ENCODE measurements at regions not wholly inside any gene's neighbourhood (a gene's known extent, or its start where the extent isn't known, plus 50 kb on each side); places are given as distances from the start of the nearest gene placed in this dataset.

GRCh38 chr15:95687686-95688085, 642.8 kb upstream of the NR2F2 start:
- TF ChIP-seq POLR2A (IDR thresholded peaks at IDR 0.05) (no peak), CTCF (IDR thresholded peaks at IDR 0.05) (no peak)
- H3K4me1 ChIP-seq = no peaks in the 10 kb centered on the region
- intact Hi-C loops (cut with DNase I) = no loop called here
- no peak overlapping the region for H3K4me3 ChIP-seq
- H3K27ac ChIP-seq = no peak overlapping the region
- ATAC-seq (no peak), DNase-seq (no peak)
- no peaks in the 10 kb centered on the region for H3K36me3 ChIP-seq (replicated peaks in 1 of 2; ENCODE audit: insufficient read depth in 1 of 2, low read depth in 2 of 2)
- no peaks in the 10 kb centered on the region for H3K27me3 ChIP-seq
- no peaks in the 10 kb centered on the region for H3K9me3 ChIP-seq
- WGBS, 2 donors = 68 to 80% methylated on average over 2 of the region's 2 CpGs

DNA sequence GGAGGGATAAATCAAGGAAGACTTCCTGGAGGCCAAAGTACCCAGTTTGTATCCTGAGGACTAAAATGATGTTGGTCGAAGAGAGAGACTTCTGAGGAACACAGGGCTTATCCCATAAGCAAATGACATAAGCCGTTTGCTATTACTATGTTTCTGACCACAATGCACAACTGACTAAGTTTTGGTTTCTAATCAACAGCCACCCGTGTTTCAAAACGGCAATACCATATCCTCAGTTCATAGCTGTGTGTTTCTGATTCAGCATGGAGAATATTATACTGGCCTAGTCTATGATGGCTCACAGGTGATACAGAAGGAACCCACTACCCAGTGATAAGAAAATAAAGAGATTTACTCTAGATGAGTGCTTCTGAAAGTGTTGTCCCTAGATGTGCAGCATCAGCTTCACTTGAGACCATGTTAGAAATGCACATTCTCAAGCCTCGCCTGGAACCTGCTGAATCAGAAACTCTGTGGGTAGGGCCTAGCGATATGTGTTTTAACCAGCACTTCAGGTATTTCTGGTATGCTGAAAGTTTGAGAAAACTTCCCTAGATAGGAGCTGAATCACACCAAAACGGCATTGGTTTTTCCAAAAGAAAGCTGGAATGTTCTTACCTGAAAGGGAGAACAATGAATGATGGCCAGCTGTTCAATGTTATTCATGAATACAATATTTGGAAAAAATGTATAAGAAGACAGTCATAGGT, 639.7 kb upstream of the NR2F2 start:
- Histone ChIP-seq H3K9me3 (peaks cover 0 to 6% (median 0%) of the 10 kb centered on the region in 3 donors), H3K27ac (no peak overlapping the region), H3K36me3 (replicated peaks in 1 of 2; ENCODE audit: insufficient read depth in 1 of 2, low read depth in 2 of 2) (no peaks in the 10 kb centered on the region), H3K4me3 (no peak overlapping the region), H3K4me1 (no peaks in the 10 kb centered on the region), H3K27me3 (no peaks in the 10 kb centered on the region)
- no peak for TF ChIP-seq POLR2A (IDR thresholded peaks at IDR 0.05)
- TF ChIP-seq CTCF (IDR thresholded peaks at IDR 0.05) = no peak
- DNase-seq (no peak), ATAC-seq (no peak)
- intact Hi-C loops (cut with DNase I) = no loop called here
- WGBS, 2 donors = 53 to 59% methylated on average over 7 of the region's 7 CpGs

DNA sequence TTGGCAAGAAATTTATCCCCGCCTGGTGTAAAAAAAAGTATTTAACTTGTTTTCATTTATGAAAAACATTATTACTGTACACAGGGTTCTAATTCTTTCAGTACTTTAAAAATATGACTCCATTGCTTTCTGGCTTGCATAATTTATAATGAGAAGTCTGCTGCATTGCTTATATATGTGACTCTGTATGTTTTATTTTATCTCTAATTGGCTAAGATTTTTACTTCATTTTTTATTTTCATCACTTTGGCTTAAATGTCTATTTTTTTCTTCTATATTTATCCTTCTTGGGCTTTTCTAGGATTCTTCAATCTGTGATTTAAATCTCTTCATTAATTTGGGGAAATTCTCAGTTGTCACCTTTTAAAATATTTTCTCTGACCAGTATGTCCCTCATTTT, 636.6 kb upstream of the NR2F2 start:
- H3K36me3 ChIP-seq (replicated peaks in 1 of 2; ENCODE audit: insufficient read depth in 1 of 2, low read depth in 2 of 2) = no peaks in the 10 kb centered on the region
- H3K9me3 ChIP-seq = peaks cover 0 to 6% (median 0%) of the 10 kb centered on the region in 3 donors
- 66 to 68% methylated on average over 1 of the region's 1 CpG for WGBS, 2 donors

DNA sequence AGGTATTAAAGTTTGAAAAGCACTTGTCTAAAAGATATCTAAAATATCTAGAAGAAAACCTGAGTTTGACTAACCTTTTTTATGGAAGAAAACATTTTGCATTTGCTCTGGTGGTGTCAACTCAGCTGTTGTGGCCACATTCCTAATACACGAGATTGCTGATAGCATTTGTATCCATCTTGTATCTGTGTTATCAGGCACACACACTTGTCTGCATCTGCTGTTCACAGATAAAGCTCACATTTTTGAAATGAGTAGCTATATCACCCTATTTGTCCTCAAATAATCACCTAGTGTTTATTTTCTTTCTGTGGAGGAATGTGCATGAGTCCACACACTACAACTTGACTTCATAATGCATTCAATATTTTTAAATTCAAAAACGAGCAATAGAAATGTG, 632.3 kb upstream of the NR2F2 start:
- Histone ChIP-seq H3K36me3 (replicated peaks in 1 of 2; ENCODE audit: insufficient read depth in 1 of 2, low read depth in 2 of 2) (no peaks in the 10 kb centered on the region), H3K9me3 (peaks cover 0 to 28% (median 0%) of the 10 kb centered on the region in 3 donors), H3K4me3 (no peak overlapping the region), H3K27me3 (no peaks in the 10 kb centered on the region), H3K4me1 (no peaks in the 10 kb centered on the region), H3K27ac (no peak overlapping the region)
- 9 to 10% methylated on average over 2 of the region's 2 CpGs for WGBS, 2 donors
- intact Hi-C loops (cut with DNase I) = no loop called here
- ATAC-seq (no peak), DNase-seq (no peak)
- TF ChIP-seq CTCF (IDR thresholded peaks at IDR 0.05) (no peak), POLR2A (IDR thresholded peaks at IDR 0.05) (no peak)

More for the DNA sequence above, 636.6 kb upstream of the NR2F2 start:
- ATAC-seq (no peak), DNase-seq (no peak)
- Histone ChIP-seq H3K27ac (no peak overlapping the region), H3K4me3 (no peak overlapping the region), H3K4me1 (no peaks in the 10 kb centered on the region), H3K27me3 (no peaks in the 10 kb centered on the region)
- TF ChIP-seq CTCF (IDR thresholded peaks at IDR 0.05) (no peak), POLR2A (IDR thresholded peaks at IDR 0.05) (no peak)
- intact Hi-C loops (cut with DNase I) = no loop called here

GRCh38 chr15:95698951-95699350, 631.5 kb upstream of the NR2F2 start:
- TF ChIP-seq POLR2A (IDR thresholded peaks at IDR 0.05) = no peak
- Histone ChIP-seq H3K4me1 (no peaks in the 10 kb centered on the region), H3K27ac (no peak overlapping the region), H3K9me3 (peaks cover 0 to 28% (median 0%) of the 10 kb centered on the region in 3 donors), H3K36me3 (replicated peaks in 1 of 2; ENCODE audit: insufficient read depth in 1 of 2, low read depth in 2 of 2) (no peaks in the 10 kb centered on the region), H3K4me3 (no peak overlapping the region), H3K27me3 (no peaks in the 10 kb centered on the region)
- ATAC-seq (no peak), DNase-seq (no peak)
- WGBS, 2 donors = 42 to 46% methylated on average over 2 of the region's 2 CpGs
- intact Hi-C loops (cut with DNase I) = no loop called here

All from body of pancreas (tissue), 4 donors.